B cell (primary cell): ENCODE measurements at regions not wholly inside any gene's neighbourhood (a gene's known extent, or its start where the extent isn't known, plus 50 kb on each side); places are given as distances from the start of the nearest gene placed in this dataset.

ENCODE experiments used
- ATAC-seq: fragments of 200-7000 bp; cut with Tn5 transposase; one replicate; pipeline ENCODE4 v1.10.0; 2021; ENCODE audit warnings: low read depth, mild to moderate bottlenecking, moderate number of reproducible peaks, moderate library complexity
- CTCF ChIA-PET: fragments of 350-600 bp; sonication (Branson Sonifier 250); formaldehyde crosslinking; loops from one replicate; lab custom pipeline; 2021; ENCODE audit warnings: antibody characterized with exemption, inconsistent platforms; lab: Charles Lee
- POLR2A ChIA-PET: fragments of 350-600 bp; sonication (Branson Sonifier 250); formaldehyde crosslinking; loops from one replicate; lab custom pipeline; 2021; ENCODE audit warnings: antibody characterized with exemption; lab: Charles Lee
- DNase-seq: peaks from one replicate; pipeline ENCODE4 v3.0.0; 2013
- H2AFZ ChIP-seq: 2 replicates; pipeline ENCODE4 v1.6.1; 2012; ENCODE audit warnings: mild to moderate bottlenecking, low read depth, low read length; ENCODE audit not compliant: insufficient read depth, poor library complexity, severe bottlenecking
- H3K27ac ChIP-seq, 2 donors: 1 replicate in 1 of 2; 2 replicates in 1 of 2; pipeline ENCODE4 v1.5.1; 2012 to 2013; ENCODE audit warnings: low read length in 2 of 2, mild to moderate bottlenecking in 2 of 2, moderate library complexity in 1 of 2
- H3K27me3 ChIP-seq, 4 experiments: fragments of 200-600 bp in 1 of 4; sonication (generic) in 1 of 4; replicated peaks in 1 of 4; 1 replicate in 2 of 4; 2 replicates in 2 of 4; pipeline versions ENCODE4 v1.6.1 to v1.7.0; 2013 to 2016; ENCODE audit warnings: low read length in 3 of 4, mild to moderate bottlenecking in 2 of 4, mixed read lengths in 1 of 4, moderate library complexity in 1 of 4; ENCODE audit not compliant: insufficient read depth in 4 of 4, control insufficient read depth in 3 of 4; ENCODE audit errors: control extremely low read depth in 1 of 4
- H3K36me3 ChIP-seq, 2 experiments: replicated peaks in 1 of 2; 1 replicate in 1 of 2; 2 replicates in 1 of 2; pipeline versions ENCODE4 v1.6.1 to v1.7.1; 2013; ENCODE audit warnings: low read length in 1 of 2; ENCODE audit not compliant: insufficient read depth in 2 of 2, control insufficient read depth in 1 of 2; ENCODE audit errors: control extremely low read depth in 1 of 2, extremely low read depth in 1 of 2
- H3K4me1 ChIP-seq, 2 donors: fragments of 200-600 bp in 1 of 2; sonication (generic) in 1 of 2; 1 replicate in 1 of 2; 2 replicates in 1 of 2; pipeline versions ENCODE4 v1.5.1 to v1.6.1; 2013 to 2017; ENCODE audit warnings: low read length in 2 of 2; ENCODE audit not compliant: control insufficient read depth in 2 of 2, insufficient read depth in 2 of 2
- H3K4me2 ChIP-seq: replicated peaks from 2 replicates; pipeline ENCODE3; 2012; ENCODE audit warnings: mild to moderate bottlenecking, low read depth, low read length; ENCODE audit not compliant: poor library complexity, severe bottlenecking
- H3K4me3 ChIP-seq, 5 experiments: fragments of 200-600 bp in 1 of 5; sonication (generic) in 1 of 5; 1 replicate in 3 of 5; 2 replicates in 2 of 5; pipeline versions ENCODE4 v1.5.1 to v1.7.0; 2011 to 2016; ENCODE audit warnings: low read length in 4 of 5, mild to moderate bottlenecking in 4 of 5, low read depth in 2 of 5, control low read depth in 1 of 5, moderate library complexity in 1 of 5; ENCODE audit not compliant: insufficient read depth in 1 of 5; ENCODE audit errors: control extremely low read depth in 1 of 5, extremely low read depth in 1 of 5
- H3K79me2 ChIP-seq: fragments of 200-600 bp; sonication (generic); one replicate; pipeline ENCODE4 v1.6.0; 2016; ENCODE audit warnings: low read length; ENCODE audit not compliant: control insufficient read depth, insufficient read depth
- H3K9ac ChIP-seq: fragments of 200-600 bp; sonication (generic); 2 replicates; pipeline ENCODE4 v1.6.1; 2017; ENCODE audit warnings: mild to moderate bottlenecking, low read length, moderate library complexity
- H3K9me3 ChIP-seq, 3 donors: one replicate each; pipeline versions ENCODE4 v1.6.1 to v1.7.1; 2013; ENCODE audit warnings: low read length in 2 of 3; ENCODE audit not compliant: control insufficient read depth in 2 of 3, insufficient read depth in 1 of 3; ENCODE audit errors: control extremely low read depth in 1 of 3
- H4K20me1 ChIP-seq: 2 replicates; pipeline ENCODE4 v1.6.0; 2012; ENCODE audit warnings: mild to moderate bottlenecking, low read length; ENCODE audit not compliant: insufficient read depth, control insufficient read depth, poor library complexity, severe bottlenecking
- H3K27ac Mint-ChIP-seq: one replicate; pipeline ENCODE4 v1.8.0; 2021; ENCODE audit warnings: mixed read lengths
- H3K27me3 Mint-ChIP-seq: one replicate; pipeline ENCODE4 v1.8.0; 2021; ENCODE audit warnings: mixed read lengths
- H3K4me1 Mint-ChIP-seq: one replicate; pipeline ENCODE4 v1.8.0; 2021; ENCODE audit warnings: mixed read lengths
- H3K4me3 Mint-ChIP-seq: one replicate; pipeline ENCODE4 v1.8.0; 2021; ENCODE audit warnings: mixed read lengths
- H3K9me3 Mint-ChIP-seq: one replicate; pipeline ENCODE4 v1.8.0; 2022; ENCODE audit warnings: mixed read lengths; ENCODE audit not compliant: insufficient read depth
- CTCF ChIP-seq: fragments of 200-600 bp; IDR thresholded peaks from one replicate; pipeline ENCODE4 v1.8.0; 2022; ENCODE audit warnings: antibody characterized with exemption, mild to moderate bottlenecking
- EZH2 ChIP-seq: IDR thresholded peaks from 2 replicates; pipeline ENCODE4 v1.6.1; 2012; ENCODE audit warnings: borderline replicate concordance, low read depth, mild to moderate bottlenecking, moderate library complexity, low read length; ENCODE audit not compliant: insufficient read depth, poor library complexity, severe bottlenecking
- WGBS: methylation state at CpG from one replicate; pipeline ENCODE4 v1.1.5; 2013; ENCODE audit warnings: missing lambda C conversion rate; ENCODE audit not compliant: insufficient coverage; 5-methylcytosine and 5-hydroxymethylcytosine counted together
- intact Hi-C: fragments of 100-400 bp; cut with micrococcal nuclease; formaldehyde crosslinking; loops from one replicate; pipeline ENCODE4 v1.10.0; 2022

- H3K4me2 ChIP-seq, result no peak overlapping the region
- H3K4me1 ChIP-seq, result no peaks in the 10 kb centered on the region
- no peak for ATAC-seq
- ChIA-PET POLR2A (no interaction called here), CTCF (no interaction called here)
- Mint-ChIP-seq H3K27ac (no peak overlapping the region), H3K4me3 (no peak overlapping the region), H3K9me3 (no peaks in the 10 kb centered on the region), H3K4me1 (no peaks in the 10 kb centered on the region), H3K27me3 (peaks cover 31% of the 10 kb centered on the region)
- no peak for TF ChIP-seq CTCF
- TF ChIP-seq EZH2, result no peak
- peaks cover 0 to 3% (median 1%) of the 10 kb centered on the region in 4 experiments for H3K27me3 ChIP-seq
- DNase-seq, result no peak
- no peaks in the 10 kb centered on the region for H3K36me3 ChIP-seq
- H3K9ac ChIP-seq, result no peak overlapping the region
- intact Hi-C loops, result no loop called here
- H3K9me3 ChIP-seq, result no peaks in the 10 kb centered on the region
- no peaks in the 10 kb centered on the region for H3K79me2 ChIP-seq
- WGBS, result 98% methylated on average over 4 of the region's 9 CpGs
- no peak overlapping the region for H3K4me3 ChIP-seq
- H2AFZ ChIP-seq, result no peak overlapping the region
- H4K20me1 ChIP-seq, result no peaks in the 10 kb centered on the region
- no peak overlapping the region for H3K27ac ChIP-seq
These were observed 126.0 kb downstream of the FOXD1 start for GRCh38 chr5:73322437-73323076.

GRCh38 chr5:73321757-73322436 is 126.7 kb downstream of the FOXD1 start:
- CTCF ChIA-PET, result no interaction called here
- no peak overlapping the region for H3K4me3 ChIP-seq
- Mint-ChIP-seq H3K4me3 (no peak overlapping the region), H3K27me3 (peaks cover 34% of the 10 kb centered on the region), H3K4me1 (no peaks in the 10 kb centered on the region), H3K27ac (no peak overlapping the region), H3K9me3 (no peaks in the 10 kb centered on the region)
- TF ChIP-seq EZH2 (no peak), CTCF (no peak)
- DNase-seq (no peak), ATAC-seq (no peak)
- no peak overlapping the region for H3K4me2 ChIP-seq
- no CpG with 5 or more reads among the region's 5 CpGs for whole genome bisulfite sequencing
- no peak overlapping the region for H3K27ac ChIP-seq
- intact Hi-C loops, result no loop called here
- H3K79me2 ChIP-seq, result no peaks in the 10 kb centered on the region
- H3K27me3 ChIP-seq, result peaks cover 0 to 5% (median 2%) of the 10 kb centered on the region in 4 experiments
- no peak overlapping the region for H2AFZ ChIP-seq
- H3K9ac ChIP-seq, result no peak overlapping the region
- no peaks in the 10 kb centered on the region for H3K36me3 ChIP-seq
- H4K20me1 ChIP-seq, result no peaks in the 10 kb centered on the region
- no peaks in the 10 kb centered on the region for H3K9me3 ChIP-seq
- H3K4me1 ChIP-seq, result no peaks in the 10 kb centered on the region
- POLR2A ChIA-PET, result no interaction called here
